SK-N-DZ (cell line): ENCODE measurements at regions not wholly inside any gene's neighbourhood (a gene's known extent, or its start where the extent isn't known, plus 50 kb on each side); places are given as distances from the start of the nearest gene placed in this dataset.

Experiments
- DNase-seq: peaks from one replicate; pipeline ENCODE4 v3.0.0-alpha.2; 2015; ENCODE audit warnings: low spot score

DNA sequence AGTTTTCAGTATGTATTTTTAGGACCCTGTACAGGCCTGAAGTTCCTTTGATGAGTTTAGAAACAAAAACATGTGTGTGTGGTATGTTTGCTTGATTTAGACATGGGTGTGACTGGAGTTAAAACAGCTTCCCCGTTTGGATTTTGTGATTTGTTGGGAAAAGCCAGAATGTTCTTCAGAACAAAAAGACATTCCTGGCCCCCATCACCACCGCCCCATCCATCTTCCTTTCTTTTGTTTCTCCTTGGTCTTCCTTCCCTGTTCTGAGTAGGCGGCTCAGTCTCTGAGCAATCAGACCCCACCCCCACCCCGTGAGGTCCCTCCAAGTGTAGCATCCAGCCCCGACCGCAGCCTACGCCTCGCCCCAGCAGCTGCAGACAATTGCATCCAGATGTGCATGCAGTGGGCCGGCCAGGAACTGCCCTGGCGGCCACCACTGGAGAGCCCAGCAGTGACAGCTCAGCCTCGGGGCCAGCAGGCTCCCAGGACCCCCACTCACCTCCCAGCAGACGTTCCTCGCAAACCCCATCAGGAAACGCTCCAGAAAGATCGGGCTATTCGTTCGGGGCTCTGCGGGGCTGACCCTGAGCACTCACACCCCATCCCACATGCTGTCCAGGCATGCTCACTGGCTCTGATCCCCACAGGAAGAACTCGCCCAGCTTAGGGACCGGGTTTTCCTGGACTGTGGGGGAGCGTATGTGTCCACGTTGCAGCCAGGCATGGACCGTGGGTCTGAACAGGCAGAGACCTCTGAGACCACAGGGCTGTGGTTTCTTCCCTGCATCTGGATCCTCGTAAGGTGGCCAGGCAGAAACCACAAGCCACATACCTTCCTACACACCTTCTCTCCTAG lies 99.8 kb upstream of the CDH5 start:
- peak; percentile 38 for DNase-seq

DNA sequence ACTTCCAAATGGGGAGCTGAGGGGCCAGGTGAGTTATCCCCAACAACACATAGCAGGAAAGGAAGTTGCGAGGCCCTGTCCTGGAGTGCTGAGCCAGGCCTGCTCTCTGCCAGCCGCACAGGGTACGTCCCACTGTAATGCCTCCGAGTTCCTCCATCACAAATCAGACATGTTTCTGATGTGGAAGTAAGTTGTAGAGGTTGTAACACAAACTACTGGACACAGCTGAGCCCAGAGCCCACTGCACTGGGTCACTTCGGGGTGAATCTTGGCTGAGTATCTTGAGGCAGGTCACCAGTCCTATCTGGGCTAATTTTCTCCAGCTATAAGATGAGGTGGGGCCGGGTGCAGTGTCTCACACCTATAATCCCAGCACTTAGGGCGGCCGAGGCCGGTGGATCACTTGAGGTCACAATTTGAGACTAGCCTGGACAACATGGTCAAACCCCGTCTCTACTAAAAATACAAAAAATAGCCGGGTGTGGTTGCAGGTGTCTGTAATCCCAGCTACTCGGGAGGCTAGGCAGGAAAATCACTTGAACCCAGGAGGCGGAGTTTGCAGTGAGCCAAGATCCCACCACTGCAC lies 100.8 kb upstream of the CDH5 start:
- DNase-seq = no peak

DNA sequence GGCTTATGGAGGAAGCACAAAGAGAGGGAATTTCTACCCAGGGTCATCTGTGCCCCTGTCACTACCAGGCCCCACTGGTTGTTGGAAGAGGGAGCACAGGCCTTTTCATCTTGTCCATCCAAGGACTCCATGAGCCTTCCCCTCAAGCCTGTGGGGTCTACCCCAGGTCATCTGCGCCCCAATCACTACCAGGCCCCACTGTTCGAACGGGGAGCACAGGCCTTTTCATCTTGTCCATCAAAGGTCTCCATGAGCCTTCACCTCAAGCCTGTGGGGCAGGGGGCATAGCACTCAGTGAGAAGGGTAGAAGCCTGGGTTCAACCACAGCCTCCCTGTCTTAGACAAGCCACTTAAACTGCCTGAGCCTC lies 101.5 kb upstream of the CDH5 start:
- no peak for DNase-seq

DNA sequence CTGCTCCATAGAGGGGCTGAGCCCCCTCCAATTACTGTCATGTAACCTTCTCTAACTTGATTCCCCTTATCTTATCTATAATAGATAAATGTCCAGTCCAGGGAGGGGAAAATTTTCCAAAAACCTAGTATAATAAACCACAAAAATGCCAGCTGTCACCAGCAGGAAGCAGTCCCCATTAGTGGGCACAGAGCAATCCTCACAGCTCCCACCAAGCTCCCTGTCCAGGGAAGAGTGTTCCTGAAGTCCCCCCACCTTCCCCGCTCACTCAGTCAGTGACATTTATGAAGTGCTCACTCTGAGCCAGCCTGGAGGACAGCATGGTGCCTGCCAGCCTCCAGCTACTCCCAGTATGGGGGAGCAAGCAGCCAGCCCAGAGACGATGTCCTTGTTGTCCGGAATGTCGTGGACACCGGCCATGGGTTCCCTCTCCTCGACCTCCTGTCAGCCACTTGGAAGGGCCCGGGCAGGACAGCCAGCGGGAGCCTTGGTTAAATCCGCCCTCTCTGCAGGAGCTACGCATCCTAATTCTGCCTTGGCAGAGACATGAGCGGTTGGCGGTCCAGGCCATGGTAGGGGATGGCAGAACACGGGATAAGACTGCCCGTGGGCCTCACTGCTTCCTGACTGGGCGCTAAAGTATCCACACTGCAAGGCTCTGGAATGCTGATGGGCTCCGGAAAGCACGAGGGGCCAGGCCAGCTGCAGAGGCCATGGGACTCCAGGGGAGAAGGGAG lies 102.0 kb upstream of the CDH5 start:
- no peak for DNase-seq

DNA sequence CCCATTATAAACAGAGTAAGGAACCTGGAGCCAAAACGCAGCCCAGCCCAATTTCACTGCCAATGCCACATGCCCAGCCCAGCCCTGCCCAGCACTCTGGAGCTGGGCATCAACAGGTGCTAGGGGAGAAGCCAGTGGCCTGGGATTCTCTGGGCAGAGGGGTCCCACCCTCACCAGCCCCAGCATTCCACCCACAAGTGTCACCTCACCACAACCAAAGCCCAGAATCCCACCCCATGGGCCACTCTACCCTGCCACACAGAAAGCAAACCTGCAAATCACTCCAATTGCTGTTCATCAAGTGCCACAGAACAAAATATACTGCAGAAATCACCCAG lies 102.5 kb upstream of the CDH5 start:
- DNase-seq = no peak

DNA sequence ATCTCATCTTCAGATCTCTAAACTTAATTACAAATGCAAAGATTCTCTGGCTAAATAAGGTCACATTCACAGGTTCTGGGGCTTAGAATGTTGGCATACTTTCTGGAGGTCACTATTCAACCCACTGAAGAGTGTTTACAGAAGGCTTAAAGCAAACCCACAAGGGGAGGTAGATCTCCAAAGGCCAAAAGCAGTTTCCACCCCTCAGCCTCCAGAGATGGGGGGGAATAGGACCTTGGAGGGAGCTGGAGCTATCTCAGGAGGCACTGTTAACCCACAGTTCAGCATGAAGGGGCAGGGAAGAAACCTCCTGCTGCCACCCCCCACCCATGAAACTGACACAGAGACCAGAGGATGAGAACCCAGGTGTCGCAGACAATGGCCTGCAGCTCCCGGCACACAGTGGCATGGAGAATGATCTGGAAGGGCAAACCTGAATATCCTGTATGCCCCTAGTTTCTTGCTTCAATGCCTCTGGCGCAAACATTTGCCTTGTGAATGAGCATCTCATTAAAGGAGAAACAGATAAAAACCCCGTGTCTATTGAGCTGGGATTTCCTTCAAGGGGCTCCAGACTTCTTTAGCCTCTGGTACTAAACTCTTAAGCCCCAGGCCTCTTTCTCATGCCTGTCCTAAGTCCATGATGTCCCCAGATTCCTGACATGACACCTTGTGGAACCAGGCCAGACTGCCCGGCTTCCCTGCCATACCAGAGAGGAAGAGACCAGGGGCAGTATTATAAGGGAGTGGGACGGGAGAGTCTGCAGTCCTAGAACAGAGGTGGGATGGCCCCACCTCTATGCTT lies 103.1 kb upstream of the CDH5 start:
- DNase-seq = no peak

DNA sequence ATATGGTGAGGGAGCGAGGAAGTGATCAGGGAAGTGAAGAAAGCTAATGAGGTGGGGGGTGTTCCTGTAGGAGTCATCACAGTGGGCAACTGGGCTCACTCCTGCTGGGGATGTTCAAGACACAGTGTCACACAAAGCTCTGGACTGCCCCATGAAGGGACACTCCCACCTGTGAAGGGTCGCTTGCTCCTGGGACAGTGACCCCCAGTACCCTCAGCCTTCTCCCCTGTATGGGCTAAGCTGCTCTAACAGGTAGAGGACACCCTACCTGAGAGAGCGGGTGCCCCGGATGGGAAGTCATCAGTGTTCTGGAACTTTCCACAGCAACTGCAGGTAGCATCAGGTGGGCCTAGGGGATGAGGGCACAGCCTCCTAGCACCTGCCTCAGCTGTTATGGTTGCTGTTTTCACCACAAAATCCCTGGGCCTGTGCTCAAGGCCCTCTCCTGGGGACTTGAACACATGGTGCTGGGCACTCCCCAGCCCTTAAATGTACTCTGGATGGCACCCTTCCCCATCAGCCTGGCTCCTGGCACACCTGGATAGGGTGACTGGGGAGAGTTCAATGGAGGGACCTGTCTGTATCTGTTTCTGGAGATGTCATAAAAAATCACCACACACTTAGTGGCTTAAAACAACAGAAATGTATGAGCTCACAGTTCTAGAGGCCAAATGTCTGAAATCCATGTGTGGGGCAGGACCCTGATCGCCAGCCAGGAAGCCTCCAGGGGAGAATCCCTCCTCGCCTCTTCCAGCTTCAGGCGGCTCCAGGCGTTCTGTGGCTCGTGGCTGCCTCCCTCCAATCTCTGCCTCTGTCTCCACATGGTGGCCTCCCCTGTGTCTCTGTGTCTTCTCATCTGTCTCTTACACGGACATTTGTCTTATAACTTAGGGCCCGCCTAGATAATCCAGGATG lies 104.0 kb upstream of the CDH5 start:
- DNase-seq = peak; percentile 59

DNA sequence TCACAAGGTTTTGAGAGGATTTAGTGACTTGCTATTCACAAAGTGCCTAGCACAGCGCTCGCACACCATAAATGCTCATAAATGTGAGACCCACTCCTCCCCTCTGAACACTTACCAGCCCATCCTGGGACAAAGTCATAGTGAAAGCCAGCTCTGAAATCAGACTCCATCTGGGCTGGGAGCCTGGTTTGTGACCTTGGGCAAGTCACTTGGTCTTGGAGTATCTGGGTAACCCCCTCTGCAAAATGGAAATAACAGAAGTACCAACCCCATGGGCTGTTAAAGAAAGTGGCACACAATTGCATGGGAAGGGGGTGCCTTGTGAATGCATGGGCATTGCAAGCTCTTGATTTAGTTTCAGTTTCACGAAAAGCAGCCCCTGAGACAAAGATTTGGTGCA lies 104.7 kb upstream of the CDH5 start:
- DNase-seq = no peak

DNA sequence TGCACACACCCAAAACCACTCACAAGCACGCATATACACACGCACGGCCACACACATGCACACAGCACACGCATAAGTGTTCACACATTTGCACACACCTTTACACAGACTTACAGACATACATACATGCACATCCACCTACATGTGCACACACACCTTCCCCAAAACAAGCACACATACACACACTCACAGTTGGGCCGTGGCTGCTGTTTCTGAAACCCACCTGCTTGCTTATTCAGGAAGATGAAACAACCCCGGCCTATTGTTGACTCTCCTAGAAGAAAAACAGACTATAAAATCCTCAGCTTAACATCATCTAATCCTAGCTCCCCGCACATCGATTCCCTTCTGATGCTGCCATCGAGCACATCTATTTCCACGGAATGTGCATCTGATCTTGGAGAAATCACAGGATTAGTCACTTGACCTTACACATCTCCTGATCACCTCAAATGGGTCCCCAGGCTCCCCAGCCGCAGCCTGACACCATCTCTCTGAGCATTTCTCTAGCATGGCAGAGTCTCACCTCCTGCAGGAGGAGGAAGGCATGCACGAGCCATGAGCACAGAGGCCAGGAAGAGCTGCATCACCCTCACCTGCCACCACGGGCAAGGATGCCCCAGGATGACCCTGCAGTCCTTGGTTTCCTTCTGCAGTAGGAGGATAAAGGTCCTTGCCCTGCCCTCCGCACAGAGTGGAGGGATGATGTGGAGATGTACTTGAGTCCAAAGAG lies 105.8 kb upstream of the CDH5 start:
- no peak for DNase-seq

DNA sequence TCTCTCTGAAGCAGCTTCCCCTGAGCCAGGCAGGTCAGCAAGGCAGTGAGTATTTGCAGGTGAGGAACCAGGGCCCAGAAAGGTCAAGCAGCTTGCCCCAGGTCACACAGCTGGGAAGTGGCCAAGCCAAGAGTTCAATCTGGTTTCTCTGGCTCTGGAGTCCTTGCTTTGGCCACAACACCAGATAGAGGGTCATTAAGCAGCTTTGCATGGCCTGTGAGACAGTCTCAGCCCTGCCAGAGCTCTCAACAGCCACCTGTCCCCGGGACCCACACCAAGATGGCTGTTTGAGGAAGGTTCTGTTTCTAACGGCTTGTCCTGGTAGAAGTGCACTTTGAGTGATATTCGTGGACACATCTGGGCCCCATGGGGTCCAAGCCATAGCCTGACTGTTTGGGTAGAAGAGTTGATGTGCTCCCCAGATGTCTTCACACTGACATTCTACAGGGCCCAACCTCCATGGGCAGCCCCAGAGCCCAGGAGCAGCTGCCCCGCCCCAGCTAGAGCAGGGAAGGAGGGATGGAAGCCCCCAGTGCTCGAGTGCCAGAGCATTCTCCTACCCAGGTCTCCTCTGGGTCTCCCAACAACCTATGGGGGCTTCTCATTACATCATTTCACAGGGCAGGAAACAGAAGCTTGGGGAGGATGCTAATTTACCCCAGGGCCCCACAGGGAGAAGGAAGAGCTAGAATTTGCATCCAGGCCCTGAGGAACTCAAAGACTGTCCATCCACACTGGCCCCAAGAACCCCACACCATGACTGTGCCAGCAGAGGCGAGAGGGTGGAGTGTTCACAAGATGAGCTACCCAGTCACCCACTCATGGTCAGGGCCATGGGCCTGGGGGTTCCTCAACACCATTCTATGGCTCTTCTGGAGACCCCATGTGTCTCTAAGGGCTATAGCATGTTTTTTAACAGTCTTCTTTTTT lies 107.3 kb upstream of the CDH5 start:
- no peak for DNase-seq

DNA sequence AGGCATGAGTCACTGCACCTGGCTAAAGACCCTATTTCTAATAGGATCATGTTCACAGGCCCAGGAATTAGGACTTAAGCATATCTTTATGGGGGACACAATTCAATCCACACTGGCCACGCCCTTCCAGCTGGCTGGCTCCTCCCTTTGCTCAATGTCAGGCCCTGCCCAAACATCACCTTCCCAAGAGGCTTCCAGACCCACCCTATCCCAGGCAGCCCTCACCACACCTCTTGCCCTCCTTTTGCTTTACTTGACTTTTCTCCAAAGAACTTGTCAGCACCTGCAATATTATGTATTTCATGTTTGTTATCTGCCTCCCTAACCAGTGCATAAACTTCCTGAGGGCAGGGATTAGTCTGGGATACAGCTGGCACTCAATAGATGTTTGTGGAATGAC lies 109.6 kb upstream of the CDH5 start:
- no peak for DNase-seq

DNA sequence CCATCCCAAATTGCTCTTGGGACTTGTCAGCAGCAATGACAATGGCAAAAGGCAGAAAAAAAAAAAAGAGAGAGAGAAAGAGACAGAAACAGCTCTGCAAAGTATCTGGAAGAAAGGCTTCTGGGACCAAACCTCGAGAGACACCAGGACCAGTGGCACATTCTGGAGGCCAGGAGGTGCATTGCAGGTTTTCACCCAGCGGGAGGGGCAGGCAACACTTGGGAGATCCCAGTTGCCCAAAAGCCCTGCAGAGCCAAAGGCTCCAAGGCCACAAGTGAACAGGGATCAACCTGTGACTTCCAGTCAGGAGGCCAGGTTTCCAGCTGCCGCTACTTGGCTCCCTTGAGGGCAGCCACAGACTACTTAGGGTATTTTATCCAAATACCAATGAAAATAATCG lies 110.8 kb upstream of the CDH5 start:
- no peak for DNase-seq

DNA sequence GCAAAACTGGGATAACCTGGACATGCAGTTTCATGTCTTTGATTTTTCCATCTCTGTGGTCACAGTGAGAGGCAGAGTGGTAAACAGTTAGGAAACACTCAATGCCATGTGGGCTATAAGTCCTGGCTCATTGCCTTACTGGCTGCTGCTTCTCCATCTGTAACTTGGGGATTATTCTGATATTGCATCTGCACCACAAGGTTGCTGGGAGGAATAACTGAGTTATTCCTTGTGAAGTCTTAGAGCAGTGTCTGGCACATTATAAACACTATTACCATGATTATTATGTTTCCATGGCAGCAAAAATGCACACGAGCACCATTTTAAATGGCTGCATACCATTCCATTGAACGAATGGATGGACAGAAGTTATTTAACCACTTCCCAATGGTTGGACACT lies 111.7 kb upstream of the CDH5 start:
- DNase-seq = no peak

DNA sequence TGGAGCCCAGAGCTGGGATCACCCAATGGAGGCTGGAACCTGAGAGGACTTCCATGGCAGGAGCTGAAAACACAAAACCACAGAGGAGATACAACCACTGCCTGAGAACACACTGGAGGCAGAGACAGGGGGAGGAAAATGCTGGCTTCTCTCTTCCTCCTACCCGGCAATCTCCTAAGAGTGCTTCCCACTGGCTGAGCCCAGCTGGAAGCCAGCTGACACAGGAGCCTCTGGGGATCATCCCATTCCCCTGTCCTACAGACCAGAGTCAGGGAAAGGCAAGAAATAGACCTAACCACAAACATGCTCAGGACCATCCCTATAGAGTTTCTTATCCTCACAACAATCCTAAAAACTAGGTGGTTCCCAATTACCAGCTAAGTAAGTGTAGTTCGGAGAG lies 112.4 kb upstream of the CDH5 start:
- no peak for DNase-seq

DNA sequence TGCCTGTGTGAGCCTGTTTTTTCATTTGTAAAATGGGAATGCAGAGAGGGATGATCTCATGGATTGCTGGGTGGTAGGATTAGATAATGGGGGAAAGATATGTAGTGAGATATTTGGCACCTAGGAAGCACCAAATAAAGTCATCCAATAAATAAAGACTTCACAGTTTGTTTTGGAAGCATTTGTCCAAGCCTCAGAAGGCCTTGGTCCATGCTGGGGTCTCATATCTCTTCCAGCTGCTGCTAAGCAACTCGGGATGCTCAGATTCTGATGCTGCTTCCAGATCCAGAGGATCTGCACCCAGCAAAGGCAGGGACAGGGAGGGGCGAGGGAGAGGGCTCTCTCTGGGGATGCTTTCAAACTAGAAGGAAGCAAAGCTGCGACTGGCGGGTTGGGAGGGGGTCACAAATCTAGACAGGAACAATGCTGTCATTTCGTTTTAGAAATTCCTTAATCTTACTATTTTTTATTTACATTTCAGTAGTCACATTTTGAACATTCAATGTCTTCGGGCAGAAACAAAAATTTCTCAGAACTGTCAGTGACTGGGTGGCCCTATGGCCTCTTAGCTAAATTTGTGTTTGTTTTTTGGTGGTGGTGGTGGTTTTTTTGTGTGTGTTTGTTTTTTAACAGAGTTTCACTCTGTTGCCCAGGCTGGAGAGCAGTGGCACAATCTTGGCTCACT lies 114.9 kb upstream of the CDH5 start:
- DNase-seq = no peak

DNA sequence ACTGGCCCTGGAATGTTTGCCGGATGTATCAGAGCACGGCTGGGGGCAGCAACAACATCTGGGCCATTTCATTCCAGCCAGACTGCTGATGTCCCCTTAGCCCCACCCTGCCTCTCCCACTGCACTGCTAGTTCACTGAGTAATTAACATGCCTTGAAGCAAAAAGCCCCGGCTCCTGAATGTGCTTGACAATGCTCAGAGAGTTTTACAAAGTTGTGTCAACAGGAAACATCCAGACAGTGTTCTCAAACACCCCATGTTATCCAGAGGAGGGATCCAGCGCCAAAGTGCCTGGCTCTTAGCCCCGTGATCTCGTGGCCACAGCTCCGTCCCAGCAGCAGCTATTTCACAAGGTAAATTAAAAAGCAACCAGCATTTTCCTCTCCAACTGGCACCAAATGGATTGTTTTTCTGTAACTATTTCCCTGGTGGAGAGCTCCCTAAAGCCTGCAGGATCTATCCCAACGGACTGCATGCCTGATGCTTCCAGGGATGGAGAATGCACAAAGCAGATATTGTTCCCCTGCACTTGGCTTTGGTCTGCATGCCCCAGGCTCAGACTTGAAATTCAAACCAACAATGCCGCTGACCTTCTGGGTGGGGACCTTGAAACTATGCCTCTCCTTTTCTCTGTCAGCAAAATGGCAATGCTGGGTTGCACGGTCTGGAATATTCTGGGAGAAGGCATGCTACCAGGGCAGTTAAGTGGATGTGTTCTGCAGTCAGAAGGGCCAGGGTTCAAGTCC lies 115.6 kb upstream of the CDH5 start:
- no peak for DNase-seq

DNA sequence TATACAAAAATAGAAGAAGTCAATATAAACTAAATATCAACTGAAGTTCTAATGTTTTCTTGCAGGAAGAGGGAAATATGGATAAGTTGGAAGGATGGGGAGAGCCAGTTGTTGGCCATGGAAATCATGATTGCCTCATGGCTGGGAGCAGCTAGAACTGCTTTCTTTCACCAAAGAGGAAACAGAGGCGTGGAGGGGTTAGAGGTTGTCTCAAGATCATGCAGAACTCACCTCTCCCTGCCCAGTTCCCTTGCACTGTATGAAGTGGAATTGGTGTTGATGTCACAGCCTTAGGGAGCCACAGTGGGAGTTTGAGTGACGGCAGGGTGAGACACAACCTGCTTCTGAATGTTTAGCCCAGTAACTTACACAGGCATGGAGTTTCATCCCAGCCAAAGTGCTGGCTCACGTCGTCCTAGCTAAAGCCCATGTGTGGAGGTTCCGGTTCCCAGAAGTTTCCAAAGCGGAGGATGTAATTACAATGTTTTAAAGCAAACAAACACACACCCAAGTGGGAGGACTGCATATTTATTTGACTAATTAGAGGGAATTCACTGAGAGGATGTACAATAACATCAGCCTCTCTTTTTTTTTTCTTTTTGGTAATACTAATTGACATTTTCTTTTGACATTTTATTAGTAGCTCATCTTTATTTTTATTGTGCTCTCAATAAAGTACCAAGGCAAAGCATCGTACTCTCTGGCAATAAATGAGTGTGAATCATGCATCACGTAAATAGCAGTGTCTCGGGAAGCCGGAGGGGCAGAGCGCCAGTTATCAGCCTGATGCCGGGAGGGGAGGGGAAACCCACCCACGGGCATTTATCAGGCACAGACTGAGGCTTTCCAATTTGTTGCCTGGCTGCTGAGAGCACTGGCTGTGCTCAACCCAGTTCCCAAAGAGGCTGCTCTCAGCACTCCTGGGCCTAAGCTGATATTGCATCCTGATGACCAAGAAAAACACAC lies 118.7 kb upstream of the CDH5 start:
- no peak for DNase-seq
